ENCODE measurements at regions not wholly inside any gene's neighbourhood (a gene's known extent, or its start where the extent isn't known, plus 50 kb on each side); places are given as distances from the start of the nearest gene placed in this dataset.

DNA sequence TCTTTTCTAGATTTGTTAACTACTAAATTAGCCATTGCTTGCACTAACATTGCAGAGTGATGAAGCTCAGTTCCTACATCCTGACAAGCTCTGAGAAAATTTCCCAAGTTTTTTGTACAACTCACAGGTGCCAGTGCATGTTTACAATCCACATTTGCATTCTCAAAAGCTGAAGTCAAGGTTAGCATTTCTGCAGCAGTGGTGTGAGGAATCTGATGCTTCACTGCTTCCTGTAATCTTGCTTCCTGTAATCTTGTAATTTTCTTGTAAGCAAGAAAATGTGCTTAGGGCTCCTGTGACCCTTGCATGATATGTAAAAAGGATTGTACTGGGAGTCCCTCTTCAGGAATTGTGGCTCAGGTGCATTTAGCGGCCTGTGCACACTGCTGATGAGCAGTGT lies 207.4 kb upstream of the CXCL13 start:
- TF ChIP-seq TAF1 (IDR thresholded peaks at IDR 0.05; ENCODE audit: borderline replicate concordance, insufficient read depth, low read length) = no peak
- TF ChIP-seq SIN3A (IDR thresholded peaks at IDR 0.05; ENCODE audit: borderline replicate concordance, insufficient read depth, low read length) = no peak
- TF ChIP-seq REST (IDR thresholded peaks at IDR 0.05; ENCODE audit: insufficient read depth in 1 of 2, low read depth in 2 of 2, low read length in 2 of 2) = no peak
- no peak for TF ChIP-seq POLR2AphosphoS5 (IDR thresholded peaks at IDR 0.05; ENCODE audit: low read depth, low read length)

Data from PFSK-1 (cell line).